Activated CD4-positive, alpha-beta T cell treated with anti-CD3 and anti-CD28 coated beads, Interleukin-2, amount 10 ng/mL, durations not matched to agents 24 days and 14 days (primary cell): ENCODE measurements at regions not wholly inside any gene's neighbourhood (a gene's known extent, or its start where the extent isn't known, plus 50 kb on each side); places are given as distances from the start of the nearest gene placed in this dataset.
"Not testable (repeated sequence)": the region's sequence is repeated elsewhere in the genome, so short reads cannot be mapped to it uniquely, and the experiment has no call there.

Experiments
- DNase-seq: peaks from one replicate; pipeline ENCODE4 v3.0.0; 2022
- H3K27ac Mint-ChIP-seq: one replicate; pipeline ENCODE4 v1.8.0; 2022; ENCODE audit warnings: mild to moderate bottlenecking, mixed read lengths
- H3K27me3 Mint-ChIP-seq: one replicate; pipeline ENCODE4 v1.8.0; 2022; ENCODE audit warnings: mixed read lengths
- H3K36me3 Mint-ChIP-seq: one replicate; pipeline ENCODE4 v1.8.0; 2022; ENCODE audit warnings: low read depth, mild to moderate bottlenecking, mixed read lengths
- H3K4me1 Mint-ChIP-seq: one replicate; pipeline ENCODE4 v1.8.0; 2021; ENCODE audit warnings: mixed read lengths
- H3K4me3 Mint-ChIP-seq: one replicate; pipeline ENCODE4 v1.8.0; 2022; ENCODE audit warnings: mild to moderate bottlenecking, moderate library complexity, mixed read lengths
- H3K9me3 Mint-ChIP-seq: one replicate; pipeline ENCODE4 v1.8.0; 2021; ENCODE audit warnings: mixed read lengths
- intact Hi-C: fragments of 100-400 bp; cut with micrococcal nuclease; formaldehyde crosslinking; loops from one replicate; pipeline ENCODE4 v1.15.1; 2023

GRCh38 chr10:28982974-28983373 lies 305.7 kb downstream of the BAMBI start:
- Mint-ChIP-seq H3K36me3 (no peaks in the 10 kb centered on the region), H3K9me3 (no peaks in the 10 kb centered on the region), H3K4me1 (peaks cover 3% of the 10 kb centered on the region), H3K4me3 (no peak overlapping the region), H3K27me3 (no peaks in the 10 kb centered on the region), H3K27ac (no peak overlapping the region)
- intact Hi-C loops: no loop called here
- DNase-seq: no peak

DNA sequence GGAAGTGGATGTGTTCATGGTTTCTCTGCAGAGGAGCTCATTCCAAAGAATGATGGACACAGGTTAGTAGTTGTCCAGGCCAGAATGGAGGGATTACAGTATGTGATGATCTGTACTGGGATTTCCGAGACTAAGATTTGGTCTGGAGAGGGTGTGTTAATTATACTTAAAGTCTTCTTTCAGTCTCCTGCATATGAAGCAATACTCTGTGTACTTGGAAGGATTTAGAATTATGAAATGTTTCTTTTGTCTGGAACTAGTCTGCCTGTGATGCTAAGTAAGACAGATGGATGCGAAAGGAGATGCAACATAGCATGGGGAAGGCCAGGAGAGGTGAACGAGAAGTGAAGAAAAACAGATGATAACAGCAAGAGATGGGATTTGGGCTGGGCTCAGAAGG lies 305.1 kb upstream of the LYZL1 start:
- Mint-ChIP-seq H3K27ac (no peak overlapping the region), H3K36me3 (no peaks in the 10 kb centered on the region), H3K4me1 (peaks cover 3% of the 10 kb centered on the region), H3K4me3 (no peak overlapping the region), H3K27me3 (no peaks in the 10 kb centered on the region), H3K9me3 (no peaks in the 10 kb centered on the region)
- intact Hi-C loops: no loop called here
- no peak for DNase-seq

DNA sequence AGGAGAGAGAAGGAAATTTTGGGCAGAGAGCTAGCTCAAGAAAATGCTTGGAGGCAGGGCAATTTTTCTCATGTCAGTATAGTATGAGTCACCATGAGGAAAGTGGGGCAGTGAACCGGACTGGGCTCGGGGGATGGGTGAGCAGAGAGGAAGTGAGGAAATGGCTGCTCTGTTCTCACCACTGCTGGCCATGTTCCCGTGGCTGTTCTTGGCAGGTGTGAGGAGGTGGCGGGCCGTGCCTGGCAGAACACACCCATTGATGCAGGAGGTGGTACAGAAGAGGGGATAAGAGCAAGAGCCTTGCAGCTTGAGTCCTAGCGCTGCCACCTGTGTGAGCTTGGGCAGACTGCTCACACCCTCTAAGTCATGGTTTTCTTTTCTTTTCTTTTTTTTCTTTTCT lies 304.4 kb upstream of the LYZL1 start:
- Mint-ChIP-seq H3K4me3 (no peak overlapping the region), H3K4me1 (peaks cover 3% of the 10 kb centered on the region), H3K27ac (no peak overlapping the region), H3K9me3 (no peaks in the 10 kb centered on the region), H3K36me3 (no peaks in the 10 kb centered on the region), H3K27me3 (no peaks in the 10 kb centered on the region)
- intact Hi-C loops: no loop called here
- no peak for DNase-seq

GRCh38 chr10:28985137-28985885 lies 303.6 kb upstream of the LYZL1 start:
- no peak for DNase-seq
- Mint-ChIP-seq H3K27ac (no peak overlapping the region), H3K4me1 (peaks cover 3% of the 10 kb centered on the region), H3K36me3 (no peaks in the 10 kb centered on the region), H3K27me3 (no peaks in the 10 kb centered on the region), H3K9me3 (no peaks in the 10 kb centered on the region), H3K4me3 (no peak overlapping the region)
- intact Hi-C loops: no loop called here

GRCh38 chr10:28986117-28986792 lies 302.6 kb upstream of the LYZL1 start:
- Mint-ChIP-seq H3K4me3 (no peak overlapping the region), H3K9me3 (no peaks in the 10 kb centered on the region), H3K36me3 (no peaks in the 10 kb centered on the region), H3K27ac (no peak overlapping the region), H3K4me1 (peaks cover 3% of the 10 kb centered on the region), H3K27me3 (no peaks in the 10 kb centered on the region)
- intact Hi-C loops: no loop called here
- DNase-seq: no peak

GRCh38 chr10:28986856-28987255 lies 302.0 kb upstream of the LYZL1 start:
- H3K27ac Mint-ChIP-seq: no peak overlapping the region
- no peaks in the 10 kb centered on the region for H3K9me3 Mint-ChIP-seq
- H3K4me1 Mint-ChIP-seq: peaks cover 3% of the 10 kb centered on the region
- intact Hi-C loops: no loop called here
- no peak overlapping the region for H3K4me3 Mint-ChIP-seq
- no peak for DNase-seq
- H3K36me3 Mint-ChIP-seq: no peaks in the 10 kb centered on the region
- no peaks in the 10 kb centered on the region for H3K27me3 Mint-ChIP-seq

DNA sequence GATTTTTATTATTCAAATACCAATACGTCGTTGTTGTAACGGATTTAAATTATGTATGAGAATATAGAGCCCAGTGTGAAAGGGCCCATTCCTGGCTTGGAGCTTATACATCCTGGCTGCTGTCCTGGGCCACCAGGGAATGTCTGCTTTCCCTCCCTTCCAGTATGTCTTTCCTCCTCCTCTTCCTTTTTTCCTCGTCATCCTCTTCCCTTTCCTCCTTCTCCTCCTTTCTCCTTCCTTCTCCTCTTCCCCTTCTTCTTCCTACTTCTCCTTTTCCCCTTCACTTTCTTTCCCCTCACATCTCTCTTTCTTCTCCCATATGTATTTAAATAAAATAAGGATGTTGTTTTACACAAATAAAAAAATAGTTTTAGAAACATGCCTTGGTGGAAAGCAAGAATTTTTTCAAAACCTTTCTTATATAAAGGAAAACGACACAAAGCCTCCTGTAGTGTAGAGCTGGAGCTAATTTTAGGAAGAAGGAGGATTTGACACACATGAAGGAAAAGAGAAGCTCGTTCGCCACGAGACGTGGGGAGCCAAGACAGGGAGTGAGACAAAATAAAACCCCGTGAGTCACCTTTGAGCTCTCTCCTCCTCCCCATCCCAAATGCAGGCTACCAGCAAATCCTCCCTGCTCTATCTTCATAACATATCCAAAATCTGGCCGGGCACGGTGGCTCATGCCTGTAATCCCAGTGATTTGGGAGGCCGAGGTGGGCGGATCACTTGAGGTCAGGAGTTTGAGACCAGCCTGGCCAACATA lies 301.1 kb upstream of the LYZL1 start:
- intact Hi-C loops: no loop called here
- no peak overlapping the region for H3K27ac Mint-ChIP-seq

GRCh38 chr10:28988980-28989379 lies 299.9 kb upstream of the LYZL1 start:
- intact Hi-C loops: no loop called here
- no peaks in the 10 kb centered on the region for H3K36me3 Mint-ChIP-seq
- no peak overlapping the region for H3K27ac Mint-ChIP-seq
- peaks cover 3% of the 10 kb centered on the region for H3K4me1 Mint-ChIP-seq
- no peak overlapping the region for H3K4me3 Mint-ChIP-seq
- no peaks in the 10 kb centered on the region for H3K9me3 Mint-ChIP-seq
- H3K27me3 Mint-ChIP-seq: no peaks in the 10 kb centered on the region
- DNase-seq: no peak

More for the DNA sequence above, 301.1 kb upstream of the LYZL1 start:
- peaks cover 3% of the 10 kb centered on the region for H3K4me1 Mint-ChIP-seq
- H3K4me3 Mint-ChIP-seq: no peak overlapping the region
- no peaks in the 10 kb centered on the region for H3K9me3 Mint-ChIP-seq
- no peaks in the 10 kb centered on the region for H3K27me3 Mint-ChIP-seq
- DNase-seq: no peak
- H3K36me3 Mint-ChIP-seq: no peaks in the 10 kb centered on the region

DNA sequence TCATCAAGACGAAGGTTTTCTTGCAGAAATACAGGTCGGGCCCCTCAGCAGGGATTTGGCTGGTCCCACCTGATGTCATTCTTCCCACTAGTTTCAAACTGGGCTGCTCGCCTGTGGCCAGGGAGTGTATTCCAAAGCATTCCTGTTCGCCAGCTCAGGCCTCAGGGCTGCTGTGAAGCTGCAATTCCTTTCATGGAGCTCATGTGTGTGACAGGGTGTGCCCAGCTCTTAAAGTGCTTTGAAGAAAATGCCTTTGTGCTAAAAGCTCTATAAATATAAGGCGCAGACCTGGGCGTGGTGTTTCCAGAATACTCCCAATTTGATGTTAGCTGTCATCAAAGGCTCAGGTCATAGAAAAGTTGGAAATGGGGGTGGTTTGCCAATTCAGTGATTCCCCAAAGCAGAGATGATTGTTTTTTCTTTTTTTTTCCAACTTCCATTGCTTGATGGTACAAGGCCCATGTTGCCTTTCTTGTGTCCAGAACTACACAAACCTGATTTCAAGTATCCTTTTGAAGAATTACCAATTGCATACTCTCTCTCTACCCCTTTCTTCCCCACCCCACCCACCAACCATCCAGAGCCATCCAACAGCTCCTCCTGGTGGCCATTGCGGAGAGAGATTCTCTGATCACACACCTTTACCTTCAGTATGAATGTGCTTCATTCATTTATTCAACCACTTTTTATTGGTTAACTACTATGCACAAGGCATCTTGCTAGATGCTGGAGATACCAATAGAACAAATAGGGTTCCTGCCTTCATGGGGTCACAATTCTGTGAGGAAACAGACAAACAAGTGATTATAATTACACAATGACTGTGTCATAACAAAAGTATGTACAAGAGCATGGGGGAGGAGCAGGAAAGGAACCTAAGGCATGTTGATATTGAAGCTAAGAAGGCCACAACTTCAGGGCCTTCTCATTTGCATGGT lies 297.3 kb upstream of the LYZL1 start:
- H3K9me3 Mint-ChIP-seq: no peaks in the 10 kb centered on the region
- intact Hi-C loops: loop anchor here (2.0 kb wide), 1 partner anchor 323 kb away; no protein-coding TSS in a partner anchor

GRCh38 chr10:28993056-28993455 lies 295.8 kb upstream of the LYZL1 start:
- intact Hi-C loops: no loop called here
- Mint-ChIP-seq H3K4me3 (no peak overlapping the region), H3K36me3 (no peaks in the 10 kb centered on the region), H3K4me1 (no peaks in the 10 kb centered on the region), H3K27ac (no peak overlapping the region), H3K27me3 (no peaks in the 10 kb centered on the region), H3K9me3 (no peaks in the 10 kb centered on the region)
- no peak for DNase-seq

More for the DNA sequence above, 297.3 kb upstream of the LYZL1 start:
- H3K27me3 Mint-ChIP-seq: no peaks in the 10 kb centered on the region
- H3K36me3 Mint-ChIP-seq: no peaks in the 10 kb centered on the region
- DNase-seq: peak; percentile 73
- H3K4me1 Mint-ChIP-seq: no peaks in the 10 kb centered on the region
- H3K27ac Mint-ChIP-seq: no peak overlapping the region
- H3K4me3 Mint-ChIP-seq: no peak overlapping the region

DNA sequence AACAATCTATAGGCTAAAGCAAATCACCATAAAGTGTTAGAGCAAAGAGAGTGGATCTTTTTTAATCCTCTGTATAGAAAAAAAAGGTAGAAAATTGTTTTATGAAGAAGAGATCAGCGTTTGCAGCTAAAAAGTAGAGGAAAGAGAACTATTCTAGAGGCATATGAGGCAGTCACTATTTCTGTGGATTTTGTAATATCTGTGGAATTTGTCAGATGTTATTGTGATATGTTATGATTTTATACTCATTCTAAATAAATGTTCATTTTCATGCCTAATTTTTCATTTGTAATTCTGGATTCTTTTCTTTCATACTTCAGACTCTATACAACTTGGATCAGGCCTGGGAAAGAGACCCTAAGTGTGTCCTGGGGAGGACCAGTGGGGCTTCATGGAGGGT lies 295.0 kb upstream of the LYZL1 start:
- intact Hi-C loops: no loop called here
- H3K4me1 Mint-ChIP-seq: no peaks in the 10 kb centered on the region
- H3K9me3 Mint-ChIP-seq: no peaks in the 10 kb centered on the region
- H3K36me3 Mint-ChIP-seq: no peaks in the 10 kb centered on the region
- H3K27me3 Mint-ChIP-seq: no peaks in the 10 kb centered on the region
- no peak overlapping the region for H3K4me3 Mint-ChIP-seq
- H3K27ac Mint-ChIP-seq: no peak overlapping the region
- no peak for DNase-seq

DNA sequence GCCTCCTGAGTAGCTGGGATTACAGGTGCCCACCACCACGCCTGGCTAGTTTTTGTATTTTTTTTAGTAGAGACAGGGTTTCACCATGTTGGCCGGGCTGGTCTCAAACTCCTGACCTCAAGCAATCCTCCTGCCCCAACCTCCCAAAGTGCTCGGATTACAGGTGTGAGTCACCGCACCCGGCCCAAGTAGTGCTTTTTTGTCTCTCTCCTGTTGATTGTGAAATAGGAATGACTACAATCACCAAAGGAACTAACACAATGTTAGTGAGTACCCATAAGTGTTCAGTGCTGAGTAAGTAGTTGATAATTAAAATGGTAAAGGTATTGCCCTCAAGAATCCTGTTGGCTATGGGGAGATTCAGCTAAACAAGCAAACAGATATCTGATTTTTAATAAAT lies 294.1 kb upstream of the LYZL1 start:
- H3K27ac Mint-ChIP-seq, H3K27me3 Mint-ChIP-seq, H3K4me3 Mint-ChIP-seq, H3K36me3 Mint-ChIP-seq, intact Hi-C loops, H3K9me3 Mint-ChIP-seq, H3K4me1 Mint-ChIP-seq, DNase-seq: not testable (repeated sequence)

GRCh38 chr10:28995497-28995896 lies 293.4 kb upstream of the LYZL1 start:
- Mint-ChIP-seq H3K9me3 (no peaks in the 10 kb centered on the region), H3K27ac (no peak overlapping the region), H3K4me1 (no peaks in the 10 kb centered on the region), H3K36me3 (no peaks in the 10 kb centered on the region), H3K27me3 (no peaks in the 10 kb centered on the region), H3K4me3 (no peak overlapping the region)
- DNase-seq: no peak
- intact Hi-C loops: no loop called here
